ENCODE measurements at regions not wholly inside any gene's neighbourhood (a gene's known extent, or its start where the extent isn't known, plus 50 kb on each side); places are given as distances from the start of the nearest gene placed in this dataset.

DNA sequence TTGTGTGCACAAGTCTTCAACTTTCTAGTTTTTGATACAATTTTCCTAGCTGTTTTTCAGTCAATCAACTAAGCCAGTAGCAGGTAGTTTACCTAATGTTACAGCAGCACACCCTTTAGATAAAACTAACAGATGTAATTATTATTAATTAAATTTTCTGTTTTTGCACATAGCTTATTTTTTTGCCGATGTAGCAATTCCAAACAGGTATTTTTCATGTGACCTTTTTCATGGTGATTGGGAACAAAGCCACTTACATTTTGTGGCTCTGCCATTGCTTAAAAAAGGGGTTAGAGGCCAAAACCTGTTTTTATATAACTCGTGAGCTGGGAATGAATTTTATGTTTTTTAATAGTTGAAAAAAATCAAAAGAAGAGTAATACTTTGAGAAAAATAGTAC is 724.5 kb downstream of the FAM181B start:
- Histone ChIP-seq H3K27ac (ENCODE audit: insufficient read length, low read depth, low read length) (no peak overlapping the region), H2BK20ac (ENCODE audit: low read depth, low read length, poor library complexity, severe bottlenecking) (no peak overlapping the region), H4K91ac (ENCODE audit: insufficient read length, low read depth, low read length) (no peak overlapping the region), H2AK5ac (ENCODE audit: insufficient read length, low read length) (no peak overlapping the region), H3K56ac (ENCODE audit: insufficient read length, low read depth, low read length) (no peak overlapping the region), H2AFZ (ENCODE audit: low read length) (no peak overlapping the region), H2BK5ac (ENCODE audit: insufficient read length, low read length) (no peak overlapping the region), H3K18ac (ENCODE audit: insufficient read length, low read depth, low read length) (no peak overlapping the region), H4K8ac (replicated peaks; ENCODE audit: insufficient read length, low read depth, low read length) (no peak overlapping the region), H4K20me1 (ENCODE audit: control insufficient read depth, insufficient read depth, insufficient read length) (no peaks in the 10 kb centered on the region), H3K79me2 (ENCODE audit: insufficient read depth, low read length) (no peaks in the 10 kb centered on the region), H3K4ac (ENCODE audit: low read depth, low read length) (no peak overlapping the region), H3K14ac (ENCODE audit: insufficient read depth, low read length) (no peak overlapping the region), H3K9me3 (ENCODE audit: control insufficient read depth, low read depth, low read length) (no peaks in the 10 kb centered on the region), H3K23ac (ENCODE audit: insufficient read length, low read depth, low read length) (no peak overlapping the region), H3K27me3 (ENCODE audit: insufficient read depth, low read length) (no peaks in the 10 kb centered on the region), H3T11ph (ENCODE audit: low read length) (no peak overlapping the region), H3K4me2 (ENCODE audit: insufficient read depth, insufficient read length, low read length) (no peak overlapping the region), H3K79me1 (ENCODE audit: insufficient read depth, low read depth, low read length, poor library complexity, severe bottlenecking) (no peaks in the 10 kb centered on the region), H2BK120ac (ENCODE audit: low read depth, low read length, poor library complexity, severe bottlenecking) (no peak overlapping the region), H3K9ac (ENCODE audit: extremely low read depth, insufficient read length, low read length) (no peak overlapping the region), H2BK15ac (ENCODE audit: low read depth, low read length) (no peak overlapping the region), H2BK12ac (ENCODE audit: insufficient read length, low read depth, low read length) (no peak overlapping the region), H3K4me1 (ENCODE audit: insufficient read depth, low read length) (peaks cover 2% of the 10 kb centered on the region; the same call in 1 of the 2 replicates), H3K23me2 (ENCODE audit: insufficient read length, low read depth, low read length, poor library complexity, severe bottlenecking) (no peaks in the 10 kb centered on the region), H4K5ac (ENCODE audit: insufficient read length, low read depth, low read length) (no peak overlapping the region)
- H3K27ac Mint-ChIP-seq: no peak overlapping the region
- H3K4me1 Mint-ChIP-seq: peaks cover 0 to 6% of the 10 kb centered on the region in 2 experiments; a peak in 1 of 4 replicates
- WGBS (ENCODE audit: extremely low coverage, insufficient read length, low lambda C conversion rate): no CpG with 5 or more reads among the region's 2 CpGs
- H3K4me3 Mint-ChIP-seq: no peak overlapping the region
- DNase-seq: no peak
- TF ChIP-seq, protein P1, sequence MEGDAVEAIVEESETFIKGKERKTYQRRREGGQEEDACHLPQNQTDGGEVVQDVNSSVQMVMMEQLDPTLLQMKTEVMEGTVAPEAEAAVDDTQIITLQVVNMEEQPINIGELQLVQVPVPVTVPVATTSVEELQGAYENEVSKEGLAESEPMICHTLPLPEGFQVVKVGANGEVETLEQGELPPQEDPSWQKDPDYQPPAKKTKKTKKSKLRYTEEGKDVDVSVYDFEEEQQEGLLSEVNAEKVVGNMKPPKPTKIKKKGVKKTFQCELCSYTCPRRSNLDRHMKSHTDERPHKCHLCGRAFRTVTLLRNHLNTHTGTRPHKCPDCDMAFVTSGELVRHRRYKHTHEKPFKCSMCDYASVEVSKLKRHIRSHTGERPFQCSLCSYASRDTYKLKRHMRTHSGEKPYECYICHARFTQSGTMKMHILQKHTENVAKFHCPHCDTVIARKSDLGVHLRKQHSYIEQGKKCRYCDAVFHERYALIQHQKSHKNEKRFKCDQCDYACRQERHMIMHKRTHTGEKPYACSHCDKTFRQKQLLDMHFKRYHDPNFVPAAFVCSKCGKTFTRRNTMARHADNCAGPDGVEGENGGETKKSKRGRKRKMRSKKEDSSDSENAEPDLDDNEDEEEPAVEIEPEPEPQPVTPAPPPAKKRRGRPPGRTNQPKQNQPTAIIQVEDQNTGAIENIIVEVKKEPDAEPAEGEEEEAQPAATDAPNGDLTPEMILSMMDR (conservative IDR thresholded peaks at IDR 0.05): no peak
- H3K9me3 Mint-ChIP-seq: no peaks in the 10 kb centered on the region
- no peaks in the 10 kb centered on the region for H3K27me3 Mint-ChIP-seq (ENCODE audit: low read depth)
- no peaks in the 10 kb centered on the region for H3K36me3 Mint-ChIP-seq (ENCODE audit: insufficient read depth in 1 of 3, low read depth in 3 of 3)

Data from H9 (cell line).